ENCODE measurements at regions not wholly inside any gene's neighbourhood (a gene's known extent, or its start where the extent isn't known, plus 50 kb on each side); places are given as distances from the start of the nearest gene placed in this dataset.

DNA sequence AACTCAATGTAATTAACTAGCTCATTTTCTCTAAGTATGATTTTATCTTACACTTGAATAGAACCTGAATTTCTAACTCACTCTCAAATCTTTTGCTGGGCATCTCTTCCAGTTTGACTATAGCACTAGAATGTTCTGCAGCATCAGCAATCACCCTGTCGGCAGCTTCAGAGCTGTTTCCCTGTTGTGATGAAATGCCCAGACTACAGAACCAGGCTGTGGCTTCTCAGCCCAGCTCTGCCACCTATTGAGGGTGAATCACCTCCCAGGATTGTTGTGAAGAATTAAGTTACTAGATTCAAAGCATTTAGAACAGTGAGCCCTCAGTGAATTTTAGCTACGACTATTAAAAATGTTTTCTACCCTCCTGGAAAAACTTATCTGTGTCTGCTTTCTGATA is 90.4 kb upstream of the ANKRD55 start:
- TF ChIP-seq, protein P1, sequence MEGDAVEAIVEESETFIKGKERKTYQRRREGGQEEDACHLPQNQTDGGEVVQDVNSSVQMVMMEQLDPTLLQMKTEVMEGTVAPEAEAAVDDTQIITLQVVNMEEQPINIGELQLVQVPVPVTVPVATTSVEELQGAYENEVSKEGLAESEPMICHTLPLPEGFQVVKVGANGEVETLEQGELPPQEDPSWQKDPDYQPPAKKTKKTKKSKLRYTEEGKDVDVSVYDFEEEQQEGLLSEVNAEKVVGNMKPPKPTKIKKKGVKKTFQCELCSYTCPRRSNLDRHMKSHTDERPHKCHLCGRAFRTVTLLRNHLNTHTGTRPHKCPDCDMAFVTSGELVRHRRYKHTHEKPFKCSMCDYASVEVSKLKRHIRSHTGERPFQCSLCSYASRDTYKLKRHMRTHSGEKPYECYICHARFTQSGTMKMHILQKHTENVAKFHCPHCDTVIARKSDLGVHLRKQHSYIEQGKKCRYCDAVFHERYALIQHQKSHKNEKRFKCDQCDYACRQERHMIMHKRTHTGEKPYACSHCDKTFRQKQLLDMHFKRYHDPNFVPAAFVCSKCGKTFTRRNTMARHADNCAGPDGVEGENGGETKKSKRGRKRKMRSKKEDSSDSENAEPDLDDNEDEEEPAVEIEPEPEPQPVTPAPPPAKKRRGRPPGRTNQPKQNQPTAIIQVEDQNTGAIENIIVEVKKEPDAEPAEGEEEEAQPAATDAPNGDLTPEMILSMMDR (optimal IDR thresholded peaks at IDR 0.05 in 1 of 3, IDR thresholded peaks at IDR 0.05 in 1 of 3, conservative IDR thresholded peaks at IDR 0.05 in 1 of 3; ENCODE audit: extremely low read depth in 1 of 3, insufficient read depth in 2 of 3, low read length in 3 of 3), result peak in 1 of 3 experiments; percentile 44
- TF ChIP-seq EZH2 (IDR thresholded peaks at IDR 0.05; ENCODE audit: low read length), result no peak
